GM18511 (cell line): ENCODE measurements at regions not wholly inside any gene's neighbourhood (a gene's known extent, or its start where the extent isn't known, plus 50 kb on each side); places are given as distances from the start of the nearest gene placed in this dataset.
"Not testable (repeated sequence)": the region's sequence is repeated elsewhere in the genome, so short reads cannot be mapped to it uniquely, and the experiment has no call there.

Source experiments
- ATAC-seq: cut with Tn5 transposase; IDR thresholded peaks from one replicate; pipeline ENCODE4 v1.9.1; 2021; ENCODE audit warnings: mild to moderate bottlenecking, moderate library complexity; ENCODE audit not compliant: unreplicated experiment

GRCh38 chr7:73918926-73919693 is 58.2 kb downstream of the TMEM270 start:
- ATAC-seq, result no peak

- ATAC-seq, result no peak
These were observed 58.9 kb downstream of the TMEM270 start for GRCh38 chr7:73919694-73920375.

GRCh38 chr7:73920406-73921134 is 59.6 kb downstream of the TMEM270 start:
- ATAC-seq, result no peak

- ATAC-seq, result no peak
These were observed 60.9 kb downstream of the TMEM270 start for GRCh38 chr7:73921623-73922528.

GRCh38 chr7:73928644-73929043 is 67.7 kb downstream of the TMEM270 start:
- not testable (repeated sequence) for ATAC-seq

GRCh38 chr7:73931502-73931901 is 70.5 kb downstream of the TMEM270 start:
- no peak for ATAC-seq

- no peak for ATAC-seq
These were observed 71.4 kb downstream of the TMEM270 start for GRCh38 chr7:73932364-73932763.

GRCh38 chr7:73933091-73933490 is 72.1 kb downstream of the TMEM270 start:
- no peak for ATAC-seq

- no peak for ATAC-seq
These were observed 76.0 kb downstream of the TMEM270 start for GRCh38 chr7:73936967-73937366.

- ATAC-seq, result not testable (repeated sequence)
These were observed 76.7 kb downstream of the TMEM270 start for GRCh38 chr7:73937650-73938049.

GRCh38 chr7:73939528-73939927 is 78.6 kb downstream of the TMEM270 start:
- ATAC-seq, result no peak

- ATAC-seq, result no peak
These were observed 79.8 kb downstream of the TMEM270 start for GRCh38 chr7:73940701-73941238.

GRCh38 chr7:73941836-73942551 is 81.0 kb downstream of the TMEM270 start:
- ATAC-seq, result no peak

- ATAC-seq, result no peak
These were observed 83.0 kb upstream of the ELN start for GRCh38 chr7:73945022-73945421.

GRCh38 chr7:73948287-73948686 is 79.7 kb upstream of the ELN start:
- ATAC-seq, result no peak

- ATAC-seq, result no peak
These were observed 75.7 kb upstream of the ELN start for GRCh38 chr7:73952266-73952665.

- no peak for ATAC-seq
These were observed 73.8 kb upstream of the ELN start for GRCh38 chr7:73954181-73954580.

GRCh38 chr7:73954861-73955260 is 73.1 kb upstream of the ELN start:
- ATAC-seq, result no peak

- ATAC-seq, result no peak
These were observed 67.4 kb upstream of the ELN start for GRCh38 chr7:73960548-73960947.

GRCh38 chr7:73961991-73962390 is 66.0 kb upstream of the ELN start:
- not testable (repeated sequence) for ATAC-seq
